GM03348 (cell line): ENCODE measurements at regions not wholly inside any gene's neighbourhood (a gene's known extent, or its start where the extent isn't known, plus 50 kb on each side); places are given as distances from the start of the nearest gene placed in this dataset.

ENCODE experiments used
- DNase-seq: peaks from one replicate; pipeline ENCODE4 v3.0.0; 2012; ENCODE audit warnings: low spot score

GRCh38 chr11:92662601-92663360 is 306.7 kb upstream of the MTNR1B start:
- no peak for DNase-seq

DNA sequence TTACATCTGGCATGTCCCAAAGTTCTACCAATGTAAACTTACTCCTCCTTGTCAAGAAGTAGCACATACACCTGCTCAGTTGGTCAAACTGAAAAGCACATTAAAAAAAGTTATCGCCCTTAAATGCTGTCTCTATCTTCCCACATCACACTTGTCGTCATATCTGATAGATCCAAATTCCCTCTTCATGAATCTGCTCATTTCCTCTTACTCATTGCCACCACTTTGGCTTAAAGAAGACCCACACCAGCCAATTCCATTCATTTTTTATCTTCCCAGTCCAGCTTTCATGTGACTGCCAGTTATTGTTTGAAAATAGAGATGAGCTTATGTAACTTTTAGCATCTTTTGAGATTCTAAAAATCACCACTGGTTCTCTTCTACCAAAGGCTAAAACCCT is 305.9 kb upstream of the MTNR1B start:
- peak; percentile 56 for DNase-seq

DNA sequence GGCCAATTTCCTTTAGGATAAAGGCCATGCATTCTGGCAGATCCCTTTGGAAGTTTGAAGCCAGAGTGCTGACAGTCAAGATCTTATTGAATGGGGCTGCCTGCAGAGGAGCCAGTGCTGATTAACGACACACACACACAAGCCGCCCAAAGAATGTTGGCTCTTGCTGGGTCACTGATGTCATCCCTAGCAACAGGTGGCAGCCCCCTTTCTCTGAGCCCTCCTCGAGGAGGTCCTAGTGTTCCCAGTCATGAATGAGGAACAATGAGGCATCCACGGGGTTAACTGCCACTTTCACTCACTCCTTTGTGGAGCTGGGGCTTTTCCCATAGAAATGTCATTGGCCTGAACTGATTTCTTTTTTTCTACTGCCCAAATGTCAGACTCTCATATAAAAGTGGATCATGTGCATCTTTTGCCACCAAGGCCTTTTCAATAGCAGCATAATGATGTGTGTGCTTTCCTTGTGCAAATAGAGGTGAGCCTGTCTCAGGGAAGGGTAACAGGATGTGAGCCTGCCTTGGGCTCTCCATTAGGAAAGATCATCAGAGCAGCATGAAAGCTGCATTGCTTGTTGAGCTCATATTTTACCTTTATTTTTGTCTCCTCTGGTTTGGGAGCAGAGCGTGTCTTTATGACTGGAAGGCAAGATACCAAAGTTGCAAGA is 301.8 kb upstream of the MTNR1B start:
- DNase-seq = no peak

DNA sequence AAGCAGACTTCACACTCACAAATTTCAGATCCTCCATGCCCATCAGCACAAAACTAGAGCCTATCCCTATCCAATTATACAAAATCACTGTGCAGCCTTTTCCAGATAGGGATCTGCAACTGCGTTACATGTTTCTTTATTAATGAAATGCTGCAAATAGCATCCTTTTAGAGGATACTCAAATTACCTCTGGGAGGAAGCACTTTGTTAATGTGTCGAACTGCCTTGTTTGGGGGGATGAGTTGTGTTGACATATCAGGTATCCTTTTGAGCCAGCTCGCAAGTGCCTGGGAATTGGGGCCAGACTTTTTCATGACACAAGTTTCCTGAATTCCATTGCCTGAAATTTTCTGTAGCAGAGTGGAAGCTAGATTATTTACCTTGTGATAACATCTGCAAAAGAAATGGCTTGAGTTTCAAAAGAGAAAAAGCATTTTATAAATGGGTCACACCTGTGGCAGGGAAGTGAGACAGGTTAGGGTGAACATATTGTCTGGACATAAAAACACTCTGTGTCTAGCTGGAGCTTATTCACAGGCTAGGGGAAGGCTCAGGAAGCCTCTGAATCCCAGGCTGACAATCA is 299.1 kb upstream of the MTNR1B start:
- no peak for DNase-seq

DNA sequence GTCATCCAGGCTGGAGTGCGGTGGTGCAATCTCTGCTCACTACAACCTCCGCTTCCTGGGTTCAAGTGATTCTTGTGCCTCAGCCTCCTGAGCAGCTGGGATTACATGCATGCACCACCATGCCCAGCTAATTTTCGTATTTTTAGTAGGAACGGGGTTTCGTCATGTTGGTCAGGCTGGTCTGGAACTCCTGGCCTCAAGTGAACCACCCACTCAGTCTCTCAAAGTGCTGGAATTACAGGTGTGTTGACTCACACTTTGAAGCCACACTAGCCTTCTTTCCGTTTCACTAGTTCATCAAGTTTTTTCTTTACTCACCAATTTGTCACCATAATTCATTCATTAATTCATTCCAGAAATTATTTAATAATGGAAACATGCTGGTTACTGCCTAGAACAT is 298.4 kb upstream of the MTNR1B start:
- no peak for DNase-seq

GRCh38 chr11:92675303-92675702 is 294.1 kb upstream of the MTNR1B start:
- no peak for DNase-seq

- DNase-seq = no peak
Observed at GRCh38 chr11:92675810-92676209, 293.6 kb upstream of the MTNR1B start.

DNA sequence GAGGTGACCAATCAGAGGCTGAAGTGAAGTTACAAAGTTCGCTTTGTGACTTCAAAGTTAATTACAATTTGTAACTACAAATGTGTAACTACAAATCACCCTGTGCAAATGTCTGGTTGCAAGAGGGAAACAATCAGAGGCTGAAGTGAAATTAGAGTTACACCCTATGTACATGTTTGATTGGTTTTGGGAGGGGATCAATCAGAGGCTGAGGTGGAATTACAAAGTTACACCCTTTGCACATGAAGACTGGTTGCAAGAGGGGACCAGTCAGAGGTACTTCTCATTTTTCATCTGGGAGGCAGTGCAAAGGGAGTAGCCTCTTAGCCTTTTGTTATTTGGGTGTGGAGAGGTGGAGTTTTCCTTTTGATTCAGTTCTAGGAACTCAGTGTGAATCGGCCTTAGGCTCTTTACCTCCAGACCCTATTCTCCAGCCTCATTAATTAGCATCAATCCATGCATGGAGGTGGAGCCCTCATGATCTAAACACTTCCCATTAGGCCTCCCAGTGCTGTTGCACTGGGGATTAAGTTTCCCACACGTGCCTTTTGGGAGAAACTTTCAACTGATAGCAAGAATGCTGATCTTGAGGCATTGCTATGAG is 291.3 kb upstream of the MTNR1B start:
- DNase-seq = no peak

DNA sequence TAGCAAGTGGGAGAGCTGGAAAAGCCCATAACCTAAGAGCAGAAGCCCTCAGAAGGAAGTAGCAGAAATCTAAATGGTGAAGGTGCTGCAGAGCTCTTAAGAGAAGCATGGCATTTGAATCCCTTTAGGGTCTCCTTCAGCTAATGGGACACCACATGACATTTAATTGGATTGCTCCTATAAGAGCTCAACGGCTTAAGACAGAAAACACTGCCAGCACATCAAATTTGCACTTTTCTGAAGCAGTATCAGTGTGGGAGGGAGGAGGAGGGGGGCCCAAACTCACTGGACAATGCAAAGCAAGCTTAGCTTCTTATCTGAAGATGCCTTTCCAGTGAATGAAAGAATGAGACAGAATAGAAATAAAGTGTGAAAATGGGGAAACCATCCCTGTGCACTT is 287.9 kb upstream of the MTNR1B start:
- no peak for DNase-seq

GRCh38 chr11:92682136-92682535 is 287.3 kb upstream of the MTNR1B start:
- no peak for DNase-seq

GRCh38 chr11:92682952-92683351 is 286.5 kb upstream of the MTNR1B start:
- DNase-seq = no peak

GRCh38 chr11:92685049-92685448 is 284.4 kb upstream of the MTNR1B start:
- DNase-seq = no peak

- no peak for DNase-seq
Observed at GRCh38 chr11:92687724-92688123, 281.7 kb upstream of the MTNR1B start.

DNA sequence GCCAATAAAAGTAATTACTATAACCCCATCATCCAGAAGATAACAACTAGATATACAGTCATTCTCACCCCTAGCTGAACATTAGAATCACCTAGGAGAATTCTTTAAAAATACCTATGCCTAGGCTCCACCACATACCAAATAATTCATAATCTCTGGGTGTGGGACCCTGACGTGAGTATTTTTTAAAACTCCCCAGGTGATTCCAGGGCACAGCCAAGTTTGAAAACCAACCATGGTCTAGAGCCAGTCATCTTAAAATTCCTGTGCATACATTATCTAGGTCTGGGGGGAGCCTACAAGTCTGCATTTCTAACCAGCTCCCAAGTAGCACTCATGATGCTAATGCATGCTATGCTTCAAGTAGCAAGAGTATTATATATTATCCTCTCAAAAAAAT is 281.0 kb upstream of the MTNR1B start:
- DNase-seq = no peak

- peak; percentile 42 for DNase-seq
Observed at GRCh38 chr11:92692826-92693546, 276.5 kb upstream of the MTNR1B start.

DNA sequence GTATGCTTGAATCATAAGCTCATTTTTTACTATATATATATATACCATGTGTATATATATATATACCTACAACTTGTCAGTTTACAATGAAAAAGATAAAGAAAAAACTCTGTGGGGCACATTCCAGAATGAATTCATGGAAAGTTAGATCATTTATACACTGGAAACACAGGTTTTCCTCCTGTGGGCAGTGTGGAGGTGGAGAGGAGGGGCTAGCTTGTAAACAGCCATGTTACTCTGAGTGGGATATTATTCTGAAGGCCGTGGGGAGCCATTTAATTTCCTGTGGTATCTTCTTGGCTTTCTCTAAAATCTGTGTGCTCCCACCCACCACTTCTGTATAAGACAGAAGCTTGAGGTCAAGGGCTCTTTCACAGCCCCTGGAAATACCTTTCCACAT is 273.4 kb upstream of the MTNR1B start:
- no peak for DNase-seq

DNA sequence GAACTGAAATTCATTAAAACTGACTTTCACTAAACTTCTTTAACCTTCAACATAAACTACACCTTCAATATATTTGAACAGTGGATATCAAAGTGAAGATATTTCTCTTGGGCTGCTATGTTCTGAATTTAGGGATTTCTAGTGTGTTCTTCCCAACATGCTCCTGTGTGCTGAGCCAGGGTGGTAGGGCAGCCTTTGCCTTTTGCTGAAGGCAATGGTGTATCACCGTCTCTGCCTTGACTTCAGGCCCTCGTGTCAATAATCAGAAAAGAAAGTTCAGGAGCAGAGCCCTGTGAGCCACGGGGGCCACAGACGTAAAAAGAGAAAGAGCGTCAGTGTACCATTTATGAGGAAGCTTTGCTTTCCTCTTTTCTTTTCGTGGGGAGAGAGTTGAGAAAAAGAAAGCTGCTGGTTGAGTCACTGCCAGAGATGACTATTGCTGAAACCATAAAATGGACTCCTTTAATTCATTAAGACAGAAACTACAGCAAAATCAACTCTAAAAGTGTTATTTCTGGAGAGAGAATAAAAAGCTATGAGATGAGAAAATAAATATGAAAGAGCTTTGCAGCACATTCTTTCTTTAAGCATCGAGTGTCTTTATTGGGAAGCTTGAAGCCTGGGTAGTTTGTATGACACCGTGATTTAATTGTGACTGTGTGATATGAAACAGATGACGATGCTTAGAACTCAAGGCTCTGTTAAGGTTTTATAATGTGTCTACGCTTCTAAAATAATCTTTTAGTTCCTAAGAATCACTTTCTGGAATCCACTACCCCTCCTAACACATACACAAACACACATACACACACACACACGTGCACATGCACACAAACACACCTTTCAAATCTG is 271.8 kb upstream of the MTNR1B start:
- peak; percentile 29 for DNase-seq

DNA sequence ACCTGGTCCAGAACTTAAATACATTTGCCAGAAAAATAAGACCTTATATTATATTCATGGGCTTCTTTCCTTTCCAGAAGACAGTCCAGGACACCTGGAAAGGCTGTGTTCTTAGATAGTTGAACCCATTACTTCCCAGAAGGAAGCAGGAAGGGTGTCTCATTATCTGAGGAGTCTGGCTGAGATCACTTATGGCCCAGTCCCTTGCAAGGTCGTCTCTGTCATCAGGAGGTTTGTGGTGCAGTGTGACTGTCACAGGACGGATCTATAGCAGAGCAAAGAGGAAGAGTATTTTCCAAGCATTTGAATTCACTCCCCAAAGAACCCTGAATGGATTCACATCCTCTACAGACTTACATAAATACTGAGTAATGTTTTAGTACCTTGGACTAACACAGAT is 270.7 kb upstream of the MTNR1B start:
- no peak for DNase-seq

GRCh38 chr11:92702037-92702804 is 267.2 kb upstream of the MTNR1B start:
- DNase-seq = no peak

GRCh38 chr11:92702805-92703448 is 266.5 kb upstream of the MTNR1B start:
- DNase-seq = peak; percentile 42
